MCF 10A (cell line): ENCODE measurements at regions not wholly inside any gene's neighbourhood (a gene's known extent, or its start where the extent isn't known, plus 50 kb on each side); places are given as distances from the start of the nearest gene placed in this dataset.

Experiments
- BruUV-seq: library from RNA; stranded (reverse); fragments of 400-500 nt; replicated peaks from 2 replicates; lab custom pipeline; 2021; lab: Mats Ljungman, UMichigan
- CTCF ChIA-PET: fragments of 300-600 bp; sonication (Branson Sonifier 250); formaldehyde crosslinking; extraction: SDS; loops from one replicate; lab custom pipeline; 2021; ENCODE audit warnings: antibody characterized with exemption, inconsistent platforms; lab: Yijun Ruan, JAX
- POLR2A ChIA-PET: fragments of 300-600, 350-650 bp; sonication (Branson Sonifier 250); formaldehyde crosslinking; extraction: SDS; loops from one replicate; lab custom pipeline; 2020; ENCODE audit warnings: antibody characterized with exemption, inconsistent platforms; lab: Yijun Ruan, JAX
- DNase-seq: peaks from one replicate; pipeline ENCODE4 v3.0.0-alpha.2; 2018; ENCODE audit not compliant: unreplicated experiment
- H3K27ac Mint-ChIP-seq: one replicate; pipeline ENCODE4 v1.8.0; 2022; ENCODE audit warnings: mild to moderate bottlenecking, low read depth, mixed read lengths; ENCODE audit not compliant: unreplicated experiment
- H3K27me3 Mint-ChIP-seq: one replicate; pipeline ENCODE4 v1.8.0; 2022; ENCODE audit warnings: mixed read lengths; ENCODE audit not compliant: insufficient read depth, unreplicated experiment
- H3K36me3 Mint-ChIP-seq: one replicate; pipeline ENCODE4 v1.8.0; 2022; ENCODE audit warnings: mild to moderate bottlenecking, moderate library complexity, mixed read lengths; ENCODE audit not compliant: insufficient read depth, unreplicated experiment
- H3K4me1 Mint-ChIP-seq: one replicate; pipeline ENCODE4 v1.8.0; 2022; ENCODE audit warnings: mixed read lengths; ENCODE audit not compliant: insufficient read depth, unreplicated experiment
- H3K4me3 Mint-ChIP-seq: one replicate; pipeline ENCODE4 v1.8.0; 2022; ENCODE audit warnings: mild to moderate bottlenecking, moderate library complexity, mixed read lengths; ENCODE audit not compliant: unreplicated experiment
- H3K9me3 Mint-ChIP-seq: one replicate; pipeline ENCODE4 v1.8.0; 2022; ENCODE audit warnings: mixed read lengths; ENCODE audit not compliant: unreplicated experiment
- CTCF ChIP-seq: fragments of 200-600 bp; IDR thresholded peaks from one replicate; pipeline ENCODE4 v1.8.0; 2022; ENCODE audit warnings: antibody characterized with exemption, mild to moderate bottlenecking; ENCODE audit not compliant: unreplicated experiment
- intact Hi-C: fragments of 100-400 bp; cut with micrococcal nuclease; formaldehyde crosslinking; loops from 2 replicates; pipeline ENCODE4 v1.14.1; 2022

DNA sequence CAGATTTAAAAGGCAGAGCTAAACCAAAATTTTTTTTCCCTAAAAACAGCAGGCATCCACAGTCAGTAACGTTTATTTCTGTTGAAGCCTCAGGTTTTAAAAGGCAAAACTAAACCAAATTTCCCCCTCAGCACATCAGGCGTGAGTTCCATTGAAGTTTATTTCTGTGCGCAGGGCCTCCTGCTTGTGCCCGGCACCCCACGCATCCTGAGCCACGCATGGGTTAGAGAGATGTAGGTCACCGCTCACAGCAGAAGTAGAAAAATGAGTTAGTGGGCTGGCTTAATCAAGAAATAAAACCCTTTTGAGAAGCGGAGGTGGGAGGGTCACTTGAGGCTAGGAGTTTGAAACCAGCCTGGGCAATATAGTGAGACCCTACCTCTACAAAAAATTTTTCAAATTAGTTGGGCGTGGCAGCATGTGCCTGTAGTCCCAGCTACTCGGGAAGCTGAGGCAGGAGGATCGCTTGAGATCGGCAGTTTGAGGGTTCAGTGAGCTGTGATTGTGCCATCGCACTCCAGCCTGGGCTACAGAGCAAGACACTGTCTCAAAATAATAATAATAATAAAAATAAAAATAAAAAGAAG is 75.6 kb upstream of the SPIN1 start:
- intact Hi-C loops = no loop called here
- BruUV-seq = no TSS peak
- ChIA-PET CTCF (no interaction called here), POLR2A (no interaction called here)
- H3K27me3 Mint-ChIP-seq = no peaks in the 10 kb centered on the region
- H3K36me3 Mint-ChIP-seq = no peaks in the 10 kb centered on the region
- H3K4me3 Mint-ChIP-seq = no peak overlapping the region
- H3K27ac Mint-ChIP-seq = no peak overlapping the region
- peaks cover 5% of the 10 kb centered on the region for H3K4me1 Mint-ChIP-seq
- no peak for TF ChIP-seq CTCF
- no peaks in the 10 kb centered on the region for H3K9me3 Mint-ChIP-seq
- no peak for DNase-seq

DNA sequence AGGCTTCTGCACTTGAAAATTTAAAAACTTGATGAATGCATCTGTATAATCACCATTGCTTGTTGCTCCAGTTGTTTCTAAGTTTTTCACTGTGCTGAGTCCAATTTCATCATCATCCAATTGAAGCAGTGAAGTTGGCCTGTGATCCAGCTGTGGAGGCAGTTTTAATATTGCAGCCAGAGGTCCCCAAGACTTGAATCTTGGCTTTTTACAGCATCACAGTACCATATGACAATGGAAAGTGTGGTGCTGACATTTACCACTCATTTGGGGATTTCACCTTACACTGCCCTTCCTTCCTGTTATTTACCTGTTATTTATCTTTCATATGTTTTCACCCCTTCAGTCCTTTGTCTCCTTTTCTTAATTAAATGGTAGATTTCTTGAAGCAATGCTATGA is 76.2 kb upstream of the SPIN1 start:
- ChIA-PET POLR2A (no interaction called here), CTCF (no interaction called here)
- peaks cover 5% of the 10 kb centered on the region for H3K4me1 Mint-ChIP-seq
- no peaks in the 10 kb centered on the region for H3K36me3 Mint-ChIP-seq
- intact Hi-C loops = no loop called here
- DNase-seq = no peak
- H3K4me3 Mint-ChIP-seq = no peak overlapping the region
- no peaks in the 10 kb centered on the region for H3K27me3 Mint-ChIP-seq
- TF ChIP-seq CTCF = no peak
- no peaks in the 10 kb centered on the region for H3K9me3 Mint-ChIP-seq
- BruUV-seq = no TSS peak
- H3K27ac Mint-ChIP-seq = no peak overlapping the region

DNA sequence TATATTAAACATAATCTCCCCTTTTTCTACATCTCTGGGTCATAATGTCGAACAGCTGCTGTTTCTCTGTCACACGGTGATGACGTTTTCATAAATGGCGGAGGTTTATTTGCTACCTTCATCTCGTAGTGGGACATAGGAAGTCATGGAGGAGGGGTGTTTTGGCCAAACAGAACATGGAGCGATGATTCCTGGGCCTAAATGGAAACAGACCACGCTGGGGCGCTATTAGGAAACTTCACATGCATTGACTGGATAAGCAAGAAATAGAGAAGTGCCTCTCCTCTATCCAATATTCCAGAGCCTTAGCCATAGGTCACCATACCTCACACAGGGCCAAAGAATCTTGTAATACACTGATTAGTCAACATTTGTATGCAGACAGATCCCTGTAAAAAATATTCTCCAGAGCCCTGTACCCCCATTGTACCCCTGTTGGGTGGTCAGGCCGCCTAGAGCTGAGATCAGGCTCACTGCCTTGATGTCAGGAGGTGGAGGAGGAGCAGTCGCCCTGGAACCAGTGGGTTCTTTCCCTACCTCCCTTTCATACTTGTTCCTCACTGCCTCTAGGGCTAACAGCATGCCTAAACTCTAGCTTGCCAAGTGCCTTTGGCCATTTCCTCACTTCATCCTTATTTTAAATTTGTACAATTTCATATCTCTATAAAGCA is 77.8 kb upstream of the SPIN1 start:
- no peak for TF ChIP-seq CTCF
- H3K27me3 Mint-ChIP-seq = no peaks in the 10 kb centered on the region
- no TSS peak for BruUV-seq
- H3K9me3 Mint-ChIP-seq = no peaks in the 10 kb centered on the region
- peaks cover 5% of the 10 kb centered on the region for H3K4me1 Mint-ChIP-seq
- ChIA-PET POLR2A (interaction anchor here (0.6 kb wide), 1 partner anchor 40 kb away, joined by 3 read pairs; no protein-coding TSS in a partner anchor), CTCF (interaction anchor here (0.6 kb wide), 1 partner anchor 67 kb away, joined by 3 read pairs; no protein-coding TSS in a partner anchor)
- no peaks in the 10 kb centered on the region for H3K36me3 Mint-ChIP-seq
- no peak overlapping the region for H3K27ac Mint-ChIP-seq
- no peak for DNase-seq
- no peak overlapping the region for H3K4me3 Mint-ChIP-seq
- intact Hi-C loops = no loop called here

- DNase-seq = no peak
- intact Hi-C loops = no loop called here
- no peaks in the 10 kb centered on the region for H3K9me3 Mint-ChIP-seq
- BruUV-seq = no TSS peak
- no peak overlapping the region for H3K4me3 Mint-ChIP-seq
- H3K27me3 Mint-ChIP-seq = peaks cover 14% of the 10 kb centered on the region
- TF ChIP-seq CTCF = no peak
- H3K36me3 Mint-ChIP-seq = no peaks in the 10 kb centered on the region
- peaks cover 4% of the 10 kb centered on the region for H3K4me1 Mint-ChIP-seq
- H3K27ac Mint-ChIP-seq = no peak overlapping the region
- ChIA-PET POLR2A (no interaction called here), CTCF (interaction anchor here (0.7 kb wide), 1 partner anchor 307 kb away, joined by 3 read pairs; no protein-coding TSS in a partner anchor)
Measured at GRCh38 chr9:88308831-88309560, 79.2 kb upstream of the SPIN1 start.
